ENCODE measurements at regions not wholly inside any gene's neighbourhood (a gene's known extent, or its start where the extent isn't known, plus 50 kb on each side); places are given as distances from the start of the nearest gene placed in this dataset.
"Not testable (repeated sequence)": the region's sequence is repeated elsewhere in the genome, so short reads cannot be mapped to it uniquely, and the experiment has no call there.

DNA sequence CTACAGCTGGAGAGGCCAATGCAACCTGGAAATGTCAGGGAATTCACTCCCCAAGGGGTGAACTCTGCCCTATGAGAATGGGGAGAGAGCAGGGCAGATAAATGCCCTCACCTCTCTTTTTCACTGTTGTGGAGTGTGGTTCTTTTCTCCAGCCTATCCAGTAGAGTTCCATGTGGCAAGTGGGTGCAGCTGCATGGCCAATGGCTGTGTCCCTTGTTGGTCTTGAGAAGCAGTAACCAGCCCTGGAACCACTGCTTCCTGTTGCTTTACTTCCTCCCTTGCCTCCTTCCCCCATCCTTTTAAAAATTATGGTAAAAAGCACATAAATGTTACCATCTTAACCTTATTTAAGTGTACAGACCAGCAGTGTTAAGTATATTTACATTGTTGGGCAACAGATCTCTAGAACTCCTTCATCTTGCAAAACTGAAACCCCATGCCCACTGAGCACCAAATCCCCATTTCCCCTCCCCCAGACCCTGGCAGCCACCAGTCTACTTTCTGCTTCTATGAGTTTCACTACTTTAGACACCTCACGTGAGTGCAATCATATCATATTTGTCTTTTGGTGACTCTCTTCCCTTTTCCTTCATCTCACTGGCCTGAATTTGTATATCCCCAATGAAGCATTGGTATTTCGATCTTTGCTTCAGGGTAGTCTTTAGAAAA is 77.0 kb upstream of the GRIP1 start:
- no peak for DNase-seq
- WGBS, 2 donors = 93% methylated on average over 2 of the region's 2 CpGs
- Histone ChIP-seq H3K4me1 (no peaks in the 10 kb centered on the region), H3K27me3 (peaks cover 0 to under 1% (median 0%) of the 10 kb centered on the region in 4 donors), H3K9me3 (no peaks in the 10 kb centered on the region), H3K4me3 (no peak overlapping the region), H3K36me3 (no peaks in the 10 kb centered on the region), H3K27ac (no peak overlapping the region)
- no peak for FAIRE-seq
- TF ChIP-seq, protein P1, sequence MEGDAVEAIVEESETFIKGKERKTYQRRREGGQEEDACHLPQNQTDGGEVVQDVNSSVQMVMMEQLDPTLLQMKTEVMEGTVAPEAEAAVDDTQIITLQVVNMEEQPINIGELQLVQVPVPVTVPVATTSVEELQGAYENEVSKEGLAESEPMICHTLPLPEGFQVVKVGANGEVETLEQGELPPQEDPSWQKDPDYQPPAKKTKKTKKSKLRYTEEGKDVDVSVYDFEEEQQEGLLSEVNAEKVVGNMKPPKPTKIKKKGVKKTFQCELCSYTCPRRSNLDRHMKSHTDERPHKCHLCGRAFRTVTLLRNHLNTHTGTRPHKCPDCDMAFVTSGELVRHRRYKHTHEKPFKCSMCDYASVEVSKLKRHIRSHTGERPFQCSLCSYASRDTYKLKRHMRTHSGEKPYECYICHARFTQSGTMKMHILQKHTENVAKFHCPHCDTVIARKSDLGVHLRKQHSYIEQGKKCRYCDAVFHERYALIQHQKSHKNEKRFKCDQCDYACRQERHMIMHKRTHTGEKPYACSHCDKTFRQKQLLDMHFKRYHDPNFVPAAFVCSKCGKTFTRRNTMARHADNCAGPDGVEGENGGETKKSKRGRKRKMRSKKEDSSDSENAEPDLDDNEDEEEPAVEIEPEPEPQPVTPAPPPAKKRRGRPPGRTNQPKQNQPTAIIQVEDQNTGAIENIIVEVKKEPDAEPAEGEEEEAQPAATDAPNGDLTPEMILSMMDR (IDR thresholded peaks at IDR 0.05) = no peak
- no peak for ATAC-seq
- intact Hi-C loops (cut with DNase I) = no loop called here

GRCh38 chr12:66756631-66757030 is 77.8 kb upstream of the GRIP1 start:
- Histone ChIP-seq H3K4me1 (no peaks in the 10 kb centered on the region), H3K9me3 (no peaks in the 10 kb centered on the region), H3K36me3 (no peaks in the 10 kb centered on the region), H3K27ac (no peak overlapping the region), H3K27me3 (no peaks in the 10 kb centered on the region), H3K4me3 (no peak overlapping the region)
- no peak for DNase-seq
- FAIRE-seq = no peak
- intact Hi-C loops (cut with DNase I) = no loop called here
- WGBS, 2 donors = 95 to 100% methylated on average over 1 of the region's 1 CpG
- no peak for ATAC-seq
- TF ChIP-seq, protein P1 (IDR thresholded peaks at IDR 0.05) = no peak

GRCh38 chr12:66760122-66760521 is 81.2 kb upstream of the GRIP1 start:
- ATAC-seq; H3K27ac ChIP-seq; H3K4me1 ChIP-seq; H3K4me3 ChIP-seq; H3K27me3 ChIP-seq; H3K36me3 ChIP-seq; DNase-seq; FAIRE-seq; H3K9me3 ChIP-seq; intact Hi-C loops (cut with DNase I): not testable (repeated sequence)
- WGBS, 2 donors = 81 to 87% methylated on average over 4 of the region's 4 CpGs

DNA sequence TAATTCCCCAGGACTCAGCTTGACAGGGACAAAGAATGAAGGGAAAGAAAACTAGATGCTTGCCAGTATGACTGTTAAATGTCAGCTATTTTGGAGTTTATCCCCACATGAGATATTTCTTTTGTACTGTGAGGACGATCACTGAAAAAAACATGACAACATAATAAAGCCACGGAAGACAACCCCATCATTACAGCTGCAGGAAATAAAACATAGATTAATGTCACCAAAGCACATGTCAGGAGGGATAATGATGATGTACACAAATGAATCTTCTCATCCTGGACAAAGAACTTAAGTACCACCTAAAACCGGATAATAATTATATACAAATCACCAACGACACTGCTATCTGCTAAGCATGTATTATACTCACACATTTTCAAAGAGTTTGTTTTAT is 84.6 kb upstream of the GRIP1 start:
- intact Hi-C loops (cut with DNase I) = no loop called here
- ATAC-seq = no peak
- no peak overlapping the region for H3K27ac ChIP-seq
- TF ChIP-seq, protein P1 (IDR thresholded peaks at IDR 0.05) = no peak
- H3K9me3 ChIP-seq = no peaks in the 10 kb centered on the region
- H3K4me3 ChIP-seq = no peak overlapping the region
- 72 to 79% methylated on average over 4 of the region's 4 CpGs for WGBS, 2 donors
- FAIRE-seq = no peak
- DNase-seq = no peak
- no peaks in the 10 kb centered on the region for H3K36me3 ChIP-seq
- H3K27me3 ChIP-seq = no peaks in the 10 kb centered on the region
- H3K4me1 ChIP-seq = no peaks in the 10 kb centered on the region

DNA sequence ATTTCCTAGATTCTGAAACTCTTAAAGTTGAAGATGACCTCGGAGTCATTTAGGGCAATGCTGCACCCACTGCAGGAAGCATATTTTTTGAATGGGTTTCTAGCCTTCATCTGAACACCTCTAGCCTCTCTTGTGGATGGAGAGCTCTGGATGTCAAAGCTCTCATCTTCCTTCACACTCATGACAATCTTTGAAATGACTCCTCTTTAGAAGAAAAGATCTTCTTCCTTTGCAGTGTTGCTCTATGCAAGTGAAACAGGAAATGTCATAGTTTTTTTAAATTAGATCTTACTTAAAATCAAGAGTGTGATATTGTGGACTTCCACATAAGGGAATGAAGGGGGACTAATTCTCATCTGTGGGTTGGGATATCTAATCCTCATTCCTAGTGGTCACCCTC is 86.3 kb upstream of the GRIP1 start:
- FAIRE-seq (no peak), ATAC-seq (no peak), DNase-seq (no peak)
- H3K4me1 ChIP-seq = no peaks in the 10 kb centered on the region
- H3K27ac ChIP-seq = no peak overlapping the region
- H3K36me3 ChIP-seq = no peaks in the 10 kb centered on the region
- no peaks in the 10 kb centered on the region for H3K9me3 ChIP-seq
- H3K4me3 ChIP-seq = no peak overlapping the region
- H3K27me3 ChIP-seq = no peaks in the 10 kb centered on the region
- TF ChIP-seq, protein P1 (IDR thresholded peaks at IDR 0.05) = no peak
- WGBS, 2 donors = 89 to 91% methylated on average over 1 of the region's 1 CpG
- intact Hi-C loops (cut with DNase I) = no loop called here
